ENCODE measurements at regions not wholly inside any gene's neighbourhood (a gene's known extent, or its start where the extent isn't known, plus 50 kb on each side); places are given as distances from the start of the nearest gene placed in this dataset.

- Mint-ChIP-seq H3K4me1 (no peaks in the 10 kb centered on the region), H3K27me3 (no peaks in the 10 kb centered on the region), H3K4me3 (no peak overlapping the region), H3K9me3 (no peaks in the 10 kb centered on the region), H3K27ac (no peak overlapping the region), H3K36me3 (no peaks in the 10 kb centered on the region)
- no peak for DNase-seq
These were observed 2702.5 kb downstream of the PCDH7 start for GRCh38 chr4:33422656-33423055.

GRCh38 chr4:33425936-33426335, 2705.8 kb downstream of the PCDH7 start:
- H3K27ac Mint-ChIP-seq = no peak overlapping the region
- no peaks in the 10 kb centered on the region for H3K27me3 Mint-ChIP-seq
- no peaks in the 10 kb centered on the region for H3K4me1 Mint-ChIP-seq
- no peaks in the 10 kb centered on the region for H3K36me3 Mint-ChIP-seq
- no peak overlapping the region for H3K4me3 Mint-ChIP-seq
- no peak for DNase-seq
- H3K9me3 Mint-ChIP-seq = no peaks in the 10 kb centered on the region

GRCh38 chr4:33427676-33428075, 2707.5 kb downstream of the PCDH7 start:
- Mint-ChIP-seq H3K4me3 (no peak overlapping the region), H3K27ac (no peak overlapping the region), H3K36me3 (no peaks in the 10 kb centered on the region), H3K9me3 (no peaks in the 10 kb centered on the region), H3K4me1 (no peaks in the 10 kb centered on the region), H3K27me3 (no peaks in the 10 kb centered on the region)
- DNase-seq = no peak

GRCh38 chr4:33429971-33430370, 2709.8 kb downstream of the PCDH7 start:
- DNase-seq = no peak
- no peaks in the 10 kb centered on the region for H3K4me1 Mint-ChIP-seq
- H3K9me3 Mint-ChIP-seq = no peaks in the 10 kb centered on the region
- H3K27ac Mint-ChIP-seq = no peak overlapping the region
- no peaks in the 10 kb centered on the region for H3K36me3 Mint-ChIP-seq
- H3K27me3 Mint-ChIP-seq = no peaks in the 10 kb centered on the region
- no peak overlapping the region for H3K4me3 Mint-ChIP-seq

GRCh38 chr4:33437406-33437805, 2717.2 kb downstream of the PCDH7 start:
- Mint-ChIP-seq H3K36me3 (no peaks in the 10 kb centered on the region), H3K4me3 (no peak overlapping the region), H3K27me3 (no peaks in the 10 kb centered on the region), H3K9me3 (peaks cover under 1% of the 10 kb centered on the region), H3K4me1 (no peaks in the 10 kb centered on the region), H3K27ac (no peak overlapping the region)
- DNase-seq = no peak

GRCh38 chr4:33446953-33447352, 2726.8 kb downstream of the PCDH7 start:
- Mint-ChIP-seq H3K4me1 (no peaks in the 10 kb centered on the region), H3K27ac (no peak overlapping the region), H3K27me3 (no peaks in the 10 kb centered on the region), H3K4me3 (no peak overlapping the region), H3K9me3 (peaks cover 14% of the 10 kb centered on the region), H3K36me3 (no peaks in the 10 kb centered on the region)
- DNase-seq = no peak

- no peak overlapping the region for H3K27ac Mint-ChIP-seq
- H3K9me3 Mint-ChIP-seq = peaks cover 11% of the 10 kb centered on the region
- DNase-seq = no peak
- no peaks in the 10 kb centered on the region for H3K27me3 Mint-ChIP-seq
- no peaks in the 10 kb centered on the region for H3K4me1 Mint-ChIP-seq
- H3K36me3 Mint-ChIP-seq = no peaks in the 10 kb centered on the region
- H3K4me3 Mint-ChIP-seq = no peak overlapping the region
These were observed 2728.8 kb downstream of the PCDH7 start for GRCh38 chr4:33448948-33449347.

- H3K27me3 Mint-ChIP-seq = no peaks in the 10 kb centered on the region
- no peak for DNase-seq
These were observed 2733.3 kb downstream of the PCDH7 start for GRCh38 chr4:33453436-33453835.

GRCh38 chr4:33453916-33454315, 2733.7 kb downstream of the PCDH7 start:
- H3K9me3 Mint-ChIP-seq = peaks cover 7% of the 10 kb centered on the region
- no peak overlapping the region for H3K27ac Mint-ChIP-seq
- H3K27me3 Mint-ChIP-seq = no peaks in the 10 kb centered on the region
- H3K4me3 Mint-ChIP-seq = no peak overlapping the region
- H3K36me3 Mint-ChIP-seq = peaks cover 2% of the 10 kb centered on the region
- no peaks in the 10 kb centered on the region for H3K4me1 Mint-ChIP-seq
- no peak for DNase-seq

More at GRCh38 chr4:33453436-33453835, 2733.3 kb downstream of the PCDH7 start:
- peaks cover 2% of the 10 kb centered on the region for H3K36me3 Mint-ChIP-seq
- H3K4me1 Mint-ChIP-seq = no peaks in the 10 kb centered on the region
- H3K9me3 Mint-ChIP-seq = peaks cover 6% of the 10 kb centered on the region
- no peak overlapping the region for H3K27ac Mint-ChIP-seq
- H3K4me3 Mint-ChIP-seq = no peak overlapping the region

GRCh38 chr4:33465565-33465964, 2745.4 kb downstream of the PCDH7 start:
- Mint-ChIP-seq H3K27ac (no peak overlapping the region), H3K9me3 (peaks cover 9% of the 10 kb centered on the region), H3K4me1 (no peaks in the 10 kb centered on the region), H3K27me3 (no peaks in the 10 kb centered on the region), H3K36me3 (no peaks in the 10 kb centered on the region), H3K4me3 (no peak overlapping the region)
- no peak for DNase-seq

- H3K9me3 Mint-ChIP-seq = peaks cover 9% of the 10 kb centered on the region
- DNase-seq = no peak
- no peaks in the 10 kb centered on the region for H3K27me3 Mint-ChIP-seq
- no peaks in the 10 kb centered on the region for H3K4me1 Mint-ChIP-seq
- H3K4me3 Mint-ChIP-seq = no peak overlapping the region
- no peak overlapping the region for H3K27ac Mint-ChIP-seq
- no peaks in the 10 kb centered on the region for H3K36me3 Mint-ChIP-seq
These were observed 2747.1 kb downstream of the PCDH7 start for GRCh38 chr4:33467291-33467690.

GRCh38 chr4:33470805-33471204, 2750.6 kb downstream of the PCDH7 start:
- no peaks in the 10 kb centered on the region for H3K36me3 Mint-ChIP-seq
- no peak for DNase-seq
- H3K4me1 Mint-ChIP-seq = no peaks in the 10 kb centered on the region
- H3K27ac Mint-ChIP-seq = no peak overlapping the region
- peaks cover 8% of the 10 kb centered on the region for H3K9me3 Mint-ChIP-seq
- H3K27me3 Mint-ChIP-seq = no peaks in the 10 kb centered on the region
- no peak overlapping the region for H3K4me3 Mint-ChIP-seq

- Mint-ChIP-seq H3K4me3 (no peak overlapping the region), H3K9me3 (peaks cover 4% of the 10 kb centered on the region), H3K36me3 (no peaks in the 10 kb centered on the region), H3K27ac (no peak overlapping the region), H3K4me1 (no peaks in the 10 kb centered on the region), H3K27me3 (no peaks in the 10 kb centered on the region)
- DNase-seq = no peak
These were observed 2757.5 kb downstream of the PCDH7 start for GRCh38 chr4:33477715-33478114.

GRCh38 chr4:33482773-33483172, 2761.5 kb downstream of the ARAP2 start:
- Mint-ChIP-seq H3K4me3 (no peak overlapping the region), H3K27me3 (no peaks in the 10 kb centered on the region), H3K9me3 (no peaks in the 10 kb centered on the region), H3K36me3 (no peaks in the 10 kb centered on the region), H3K27ac (no peak overlapping the region), H3K4me1 (no peaks in the 10 kb centered on the region)
- DNase-seq = no peak

- Mint-ChIP-seq H3K4me3 (no peak overlapping the region), H3K9me3 (no peaks in the 10 kb centered on the region), H3K27ac (no peak overlapping the region), H3K36me3 (no peaks in the 10 kb centered on the region), H3K27me3 (no peaks in the 10 kb centered on the region), H3K4me1 (no peaks in the 10 kb centered on the region)
- DNase-seq = no peak
These were observed 2759.2 kb downstream of the ARAP2 start for GRCh38 chr4:33485111-33485510.

- H3K9me3 Mint-ChIP-seq = peaks cover 2% of the 10 kb centered on the region
- H3K36me3 Mint-ChIP-seq = no peaks in the 10 kb centered on the region
- H3K27ac Mint-ChIP-seq = no peak overlapping the region
- H3K27me3 Mint-ChIP-seq = no peaks in the 10 kb centered on the region
- no peak overlapping the region for H3K4me3 Mint-ChIP-seq
- H3K4me1 Mint-ChIP-seq = no peaks in the 10 kb centered on the region
- no peak for DNase-seq
These were observed 2751.1 kb downstream of the ARAP2 start for GRCh38 chr4:33493231-33493630.

- H3K4me3 Mint-ChIP-seq = no peak overlapping the region
- no peaks in the 10 kb centered on the region for H3K36me3 Mint-ChIP-seq
- no peak overlapping the region for H3K27ac Mint-ChIP-seq
These were observed 2750.2 kb downstream of the ARAP2 start for GRCh38 chr4:33494150-33494549.

More at GRCh38 chr4:33494150-33494549, 2750.2 kb downstream of the ARAP2 start:
- H3K4me1 Mint-ChIP-seq = no peaks in the 10 kb centered on the region
- DNase-seq = no peak
- peaks cover 7% of the 10 kb centered on the region for H3K9me3 Mint-ChIP-seq
- H3K27me3 Mint-ChIP-seq = no peaks in the 10 kb centered on the region
